Activated CD8-positive, alpha-beta memory T cell treated with anti-CD3 and anti-CD28 coated beads, Interleukin-2, amount 50 U/mL, for 4 hours (primary cell): ENCODE measurements at regions not wholly inside any gene's neighbourhood (a gene's known extent, or its start where the extent isn't known, plus 50 kb on each side); places are given as distances from the start of the nearest gene placed in this dataset.

Experiments used
- DNase-seq: peaks from one replicate; pipeline ENCODE4 v3.0.0-alpha.2; 2020

DNA sequence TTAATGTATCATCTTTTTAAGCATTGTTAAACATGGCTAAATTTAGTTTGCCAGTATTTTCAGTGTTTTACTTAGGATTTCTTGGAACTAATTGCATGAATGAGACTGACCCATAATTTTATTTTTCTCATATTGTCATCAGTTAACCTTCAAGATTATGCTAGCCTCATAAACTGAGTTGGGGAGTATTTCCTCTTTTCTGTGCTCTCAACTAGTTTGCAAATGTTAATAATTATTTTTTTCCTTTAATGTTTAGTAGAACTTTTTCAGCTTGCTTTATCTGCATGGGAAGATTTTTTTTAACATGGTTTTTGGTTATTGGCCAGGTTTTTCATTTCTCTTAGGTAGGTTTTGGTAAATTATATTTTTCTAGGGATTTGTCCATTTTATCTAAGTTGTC, 235.4 kb upstream of the SESN3 start:
- no peak for DNase-seq

GRCh38 chr11:95465887-95466286, 234.9 kb upstream of the SESN3 start:
- no peak for DNase-seq

GRCh38 chr11:95461858-95462257, 230.9 kb upstream of the SESN3 start:
- DNase-seq = no peak

- no peak for DNase-seq
These were observed 230.3 kb upstream of the SESN3 start for GRCh38 chr11:95461348-95461747.

GRCh38 chr11:95459291-95460042, 228.5 kb upstream of the SESN3 start:
- no peak for DNase-seq

DNA sequence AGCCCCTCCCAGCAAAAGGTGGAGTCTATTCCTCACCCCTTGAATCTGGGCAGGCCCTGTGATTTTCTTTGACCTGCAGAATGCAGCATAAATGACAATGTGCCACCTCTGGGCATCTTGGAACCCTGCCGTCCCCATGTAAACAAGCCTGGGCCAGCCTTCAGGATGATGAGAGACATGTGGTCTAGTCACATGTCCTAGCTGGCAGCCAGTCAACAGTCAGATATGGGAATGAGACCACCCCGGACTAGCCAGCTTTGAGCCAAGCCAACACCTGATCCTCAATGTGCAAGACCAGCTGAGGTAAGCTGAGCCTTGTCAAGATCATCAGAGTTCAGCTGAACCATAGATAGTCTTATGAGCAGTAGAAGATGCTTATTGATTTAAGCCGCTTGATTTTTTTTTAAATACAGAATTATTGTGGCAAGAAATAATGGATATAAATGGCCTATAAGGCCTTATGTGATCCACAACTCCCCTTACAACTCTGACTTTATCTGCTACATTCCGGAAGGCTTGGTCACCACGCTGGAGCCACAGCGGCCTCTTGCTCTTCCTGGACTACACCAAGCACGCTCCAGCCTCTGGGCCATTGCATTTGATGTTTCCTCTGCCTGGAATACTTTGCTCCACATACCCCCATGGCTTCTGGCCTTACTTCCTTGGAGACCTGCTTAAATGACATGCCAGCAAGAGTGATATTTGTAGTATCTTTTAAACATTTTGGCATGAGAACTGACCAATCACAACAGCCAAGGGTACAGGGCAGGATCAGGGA, 225.9 kb upstream of the SESN3 start:
- no peak for DNase-seq

GRCh38 chr11:95455228-95455970, 224.4 kb upstream of the SESN3 start:
- no peak for DNase-seq

GRCh38 chr11:95453616-95454171, 222.7 kb upstream of the SESN3 start:
- no peak for DNase-seq

DNA sequence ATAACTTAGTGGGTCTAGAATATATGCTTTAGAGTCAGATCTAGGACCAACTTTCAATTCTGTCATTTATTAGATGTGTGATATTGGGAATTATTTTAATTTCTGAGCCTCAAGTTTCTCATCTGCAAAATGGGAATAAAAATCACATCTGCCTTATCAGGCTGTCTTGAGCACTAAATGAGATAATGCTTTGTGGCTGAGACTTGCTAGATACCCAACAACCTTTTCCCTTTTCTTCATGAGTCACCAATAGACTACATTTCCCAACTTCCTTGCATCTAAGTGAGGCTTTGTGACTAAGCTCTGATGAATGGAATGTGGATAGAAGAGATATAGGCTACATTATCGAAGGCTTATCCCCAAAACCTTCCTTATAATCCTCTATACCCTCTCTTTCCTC, 220.7 kb upstream of the SESN3 start:
- DNase-seq = no peak

GRCh38 chr11:95451261-95451660, 220.3 kb upstream of the SESN3 start:
- no peak for DNase-seq

DNA sequence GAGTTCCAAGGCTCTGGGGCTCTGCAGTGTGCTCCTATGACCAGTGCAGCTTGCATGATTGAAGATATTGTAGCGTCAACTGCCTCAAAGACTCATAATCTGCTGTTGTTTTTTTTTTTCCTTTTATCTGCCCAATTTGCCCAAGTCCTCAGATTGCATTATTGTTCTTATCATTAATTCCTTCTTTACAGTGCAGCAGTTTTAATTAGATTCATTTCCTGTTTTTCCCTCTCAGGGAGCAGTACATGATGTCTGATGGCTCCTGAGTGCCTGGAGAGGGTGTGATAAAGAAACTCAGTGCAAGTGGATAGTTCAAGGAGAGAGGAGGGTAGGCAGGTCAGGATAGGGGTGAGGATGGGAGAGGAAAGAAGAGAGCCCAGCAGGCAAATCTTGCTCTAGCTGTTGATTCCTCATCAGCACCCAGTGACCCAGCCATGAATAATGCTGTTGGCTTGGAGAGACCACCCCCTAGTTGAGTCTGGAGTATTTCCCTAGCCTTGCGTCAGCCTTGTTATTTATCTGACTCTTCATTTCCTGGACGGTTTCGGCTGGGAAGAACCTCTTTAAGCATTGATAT, 219.6 kb upstream of the SESN3 start:
- DNase-seq = no peak

DNA sequence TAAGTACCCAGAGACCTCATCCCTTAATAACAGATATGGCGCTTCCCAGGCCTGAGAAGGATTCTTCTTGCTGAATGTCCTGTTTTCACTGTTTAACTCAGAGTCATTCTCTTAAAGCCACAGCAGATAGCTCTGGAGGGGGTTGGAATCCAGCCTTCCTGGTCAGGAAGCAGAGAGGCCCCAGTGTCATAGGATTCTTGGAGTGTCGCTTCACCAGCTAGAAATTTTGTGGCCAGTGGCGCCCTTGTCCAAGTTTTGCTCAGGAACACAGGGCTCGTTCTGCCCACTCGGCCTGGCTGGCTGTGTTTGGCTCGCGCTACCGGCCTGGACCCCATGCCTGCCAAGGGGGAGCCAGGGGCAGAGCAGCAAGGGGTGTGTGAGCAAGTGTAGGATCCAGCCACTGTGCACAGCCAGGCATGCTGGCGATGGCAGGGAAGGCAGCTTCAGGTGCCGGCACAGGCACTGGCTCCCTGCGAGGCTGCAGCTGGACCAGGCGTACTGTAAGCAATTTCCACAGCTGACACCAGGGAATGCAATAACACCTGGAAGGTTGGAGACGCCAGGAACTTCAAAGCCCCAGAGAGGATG, 214.8 kb upstream of the SESN3 start:
- DNase-seq = no peak

DNA sequence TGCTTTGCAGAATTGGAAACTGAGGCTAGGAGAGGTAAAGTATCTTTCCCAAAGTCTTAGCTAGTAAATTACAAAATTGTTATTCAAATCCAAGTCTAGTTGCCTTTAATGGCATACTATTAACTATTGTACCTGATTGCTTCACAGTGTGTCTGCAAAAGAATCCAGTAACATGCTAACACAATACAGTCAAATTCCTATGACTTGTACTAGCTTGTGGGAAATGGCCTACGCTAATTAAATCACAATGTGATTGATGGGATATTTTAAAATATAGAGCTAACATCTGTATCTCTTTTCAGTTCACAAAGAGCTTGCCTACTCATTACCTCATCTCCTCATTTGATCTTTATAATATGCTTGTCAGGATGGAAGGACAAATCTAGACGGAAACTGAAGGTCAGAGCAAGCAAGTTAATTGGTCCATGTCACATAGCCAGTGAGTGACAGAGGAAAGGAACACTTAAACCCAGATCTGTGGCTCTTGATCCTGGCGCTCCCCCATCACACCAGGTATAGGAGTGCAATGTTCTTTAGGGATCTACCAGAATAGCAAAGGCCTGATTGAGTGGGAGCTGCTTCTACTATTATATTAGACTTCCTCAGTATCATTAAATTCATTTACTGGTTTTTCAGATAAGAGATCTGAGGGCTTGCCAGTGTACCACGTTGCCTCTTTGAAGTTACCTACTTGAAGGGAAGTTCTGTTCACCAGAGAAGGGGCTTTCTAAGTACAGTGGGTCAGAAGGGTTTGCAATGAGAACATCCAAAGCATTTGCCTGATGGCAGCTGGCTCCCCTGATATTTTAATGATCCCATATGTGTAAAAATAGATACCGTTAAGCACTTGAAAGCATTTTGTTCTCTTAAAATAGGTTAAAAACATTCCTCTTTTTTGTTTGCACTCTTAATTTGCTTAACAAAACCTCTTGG, 213.6 kb upstream of the SESN3 start:
- no peak for DNase-seq

GRCh38 chr11:95443386-95443785, 212.4 kb upstream of the SESN3 start:
- no peak for DNase-seq

- DNase-seq = no peak
These were observed 211.6 kb upstream of the SESN3 start for GRCh38 chr11:95442531-95443050.

- no peak for DNase-seq
These were observed 204.8 kb upstream of the SESN3 start for GRCh38 chr11:95435628-95436353.

- DNase-seq = no peak
These were observed 204.2 kb upstream of the SESN3 start for GRCh38 chr11:95435192-95435591.

DNA sequence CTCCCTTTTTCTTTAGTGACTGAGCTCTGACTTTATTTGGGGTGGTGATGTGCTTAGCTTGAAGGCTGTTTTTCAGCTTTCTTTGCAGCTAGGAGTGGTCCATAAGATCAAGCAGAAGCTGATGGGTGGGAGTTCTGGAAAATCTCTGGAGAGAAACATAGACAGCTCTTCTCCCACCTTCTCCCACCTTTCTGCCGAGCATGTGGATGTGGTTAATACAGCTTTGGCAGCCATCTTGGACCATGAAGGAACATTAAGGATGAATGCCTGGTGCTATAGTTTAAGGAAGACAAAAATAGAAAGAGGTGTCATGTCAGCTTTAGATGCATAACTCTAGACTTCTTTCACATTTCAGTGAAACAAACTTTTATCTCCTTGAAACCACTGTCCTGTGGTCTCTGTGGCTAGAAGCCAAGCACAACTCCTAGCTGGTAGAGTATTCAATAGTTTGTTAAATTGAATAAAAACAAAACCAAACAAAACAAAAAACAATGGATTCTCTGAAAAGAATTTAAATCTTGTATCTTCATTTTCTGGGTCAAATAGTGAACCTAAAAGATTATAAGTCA, 203.6 kb upstream of the SESN3 start:
- DNase-seq = no peak

DNA sequence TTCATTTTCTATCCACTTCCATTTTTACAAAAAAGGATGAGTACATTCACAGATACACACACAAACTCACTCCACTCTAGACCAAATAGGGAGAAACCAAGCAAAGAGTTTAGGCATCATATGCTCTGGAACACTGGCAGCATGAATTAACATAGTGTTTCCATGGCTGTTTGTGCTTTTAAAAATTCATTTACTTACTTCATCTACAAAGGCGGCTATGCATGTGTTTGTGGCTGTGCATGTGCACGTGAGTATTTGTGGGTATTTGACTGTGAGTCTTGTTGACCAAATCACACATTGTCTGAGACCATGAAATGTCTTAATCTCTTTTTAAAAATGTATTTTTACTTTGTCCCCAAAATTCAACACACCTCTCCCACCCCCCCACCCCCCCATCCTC, 203.0 kb upstream of the SESN3 start:
- DNase-seq = no peak
